DND-41 (cell line): ENCODE measurements at regions not wholly inside any gene's neighbourhood (a gene's known extent, or its start where the extent isn't known, plus 50 kb on each side); places are given as distances from the start of the nearest gene placed in this dataset.

ENCODE experiments used
- ATAC-seq: fragments of 200-7000 bp; cut with Tn5 transposase; 3 replicates; pipeline ENCODE4 v1.9.1; 2021; ENCODE audit warnings: low read depth; ENCODE audit not compliant: insufficient read depth
- DNase-seq: peaks from one replicate; pipeline ENCODE4 v3.0.0-alpha.2; 2020
- H2AFZ ChIP-seq: 2 replicates; pipeline ENCODE4 v1.6.0; 2012; ENCODE audit warnings: low read depth, low read length
- H3K27ac ChIP-seq: 2 replicates; pipeline ENCODE4 v1.5.1; 2012; ENCODE audit warnings: low read length, inconsistent platforms
- H3K27me3 ChIP-seq: fragments of 200-600 bp; sonication (generic); 2 replicates; pipeline ENCODE4 v1.6.0; 2012; ENCODE audit warnings: low read length, mild to moderate bottlenecking, inconsistent platforms; ENCODE audit not compliant: insufficient read depth, poor library complexity
- H3K36me3 ChIP-seq: 2 replicates; pipeline ENCODE4 v1.5.1; 2012; ENCODE audit warnings: low read length, inconsistent platforms; ENCODE audit not compliant: insufficient read depth
- H3K4me1 ChIP-seq: 2 replicates; pipeline ENCODE4 v1.5.1; 2012; ENCODE audit warnings: mild to moderate bottlenecking, low read length; ENCODE audit not compliant: insufficient read depth
- H3K4me2 ChIP-seq: 2 replicates; pipeline ENCODE4 v1.6.0; 2012; ENCODE audit warnings: mild to moderate bottlenecking, moderate library complexity, low read length, inconsistent platforms; ENCODE audit not compliant: insufficient read depth
- H3K4me3 ChIP-seq, 2 experiments: fragments of 200-600 bp in 1 of 2; shearing (Covaris generic) in 1 of 2; 2 replicates each; pipeline ENCODE4 v1.5.1; 2012 to 2016; ENCODE audit warnings: inconsistent platforms in 2 of 2, low read length in 2 of 2, mild to moderate bottlenecking in 2 of 2, low read depth in 1 of 2, moderate library complexity in 1 of 2
- H3K79me2 ChIP-seq: 2 replicates; pipeline ENCODE4 v1.6.0; 2012; ENCODE audit warnings: low read length, inconsistent platforms; ENCODE audit not compliant: insufficient read depth
- H3K9ac ChIP-seq: 2 replicates; pipeline ENCODE4 v1.6.0; 2012; ENCODE audit warnings: low read depth, mild to moderate bottlenecking, inconsistent platforms, low read length, moderate library complexity
- H3K9me3 ChIP-seq: 2 replicates; pipeline ENCODE4 v1.5.1; 2012; ENCODE audit warnings: low read length, moderate library complexity, mild to moderate bottlenecking, inconsistent platforms; ENCODE audit not compliant: insufficient read depth, severe bottlenecking
- H4K20me1 ChIP-seq: 2 replicates; pipeline ENCODE4 v1.6.0; 2012; ENCODE audit warnings: low read length; ENCODE audit not compliant: insufficient read depth
- CTCF ChIP-seq: IDR thresholded peaks from 2 replicates; pipeline ENCODE4 v1.5.1; 2012; ENCODE audit warnings: borderline replicate concordance, low read length, moderate library complexity, mild to moderate bottlenecking; ENCODE audit not compliant: poor library complexity, severe bottlenecking; ENCODE audit errors: extremely low read depth
- EZH2 ChIP-seq: IDR thresholded peaks from 3 replicates; pipeline ENCODE4 v1.6.1; 2012; ENCODE audit warnings: borderline replicate concordance, low read depth, mild to moderate bottlenecking, moderate library complexity, low read length, inconsistent platforms; ENCODE audit not compliant: severe bottlenecking

- no peak for TF ChIP-seq EZH2
- no peak for TF ChIP-seq CTCF
- no peak for ATAC-seq
- H3K27ac ChIP-seq: no peak overlapping the region
- H3K4me1 ChIP-seq: no peaks in the 10 kb centered on the region
- H4K20me1 ChIP-seq: no peaks in the 10 kb centered on the region
- H3K4me2 ChIP-seq: no peak overlapping the region
- no peak overlapping the region for H3K9ac ChIP-seq
- H3K9me3 ChIP-seq: no peaks in the 10 kb centered on the region
- H3K79me2 ChIP-seq: no peaks in the 10 kb centered on the region
- H3K4me3 ChIP-seq: no peak overlapping the region
- no peak for DNase-seq
- H2AFZ ChIP-seq: no peak overlapping the region
- no peaks in the 10 kb centered on the region for H3K27me3 ChIP-seq
- H3K36me3 ChIP-seq: no peaks in the 10 kb centered on the region
These were observed 78.7 kb upstream of the CXCL12 start for GRCh38 chr10:44463511-44464121.

DNA sequence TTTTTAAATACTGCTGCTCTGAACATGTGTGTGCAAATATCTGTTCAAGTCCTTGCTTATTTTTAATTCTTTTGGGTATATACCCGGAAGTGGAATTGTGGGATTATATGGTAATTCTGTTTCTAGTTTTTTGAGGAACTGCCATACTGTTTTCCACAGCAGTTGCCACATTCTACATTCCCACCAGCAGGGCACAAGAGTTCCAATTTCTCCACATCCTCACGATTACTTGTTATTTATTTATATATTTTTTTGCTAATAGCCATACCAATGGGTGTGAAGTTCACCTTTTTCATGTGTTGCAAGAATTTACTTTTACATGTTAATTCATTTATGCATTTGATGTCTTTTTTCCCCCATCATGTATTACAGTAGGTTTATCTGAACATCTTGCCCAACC lies 79.6 kb upstream of the CXCL12 start:
- no peak for ATAC-seq
- no peak overlapping the region for H3K27ac ChIP-seq

GRCh38 chr10:44465401-44466115 lies 80.7 kb upstream of the CXCL12 start:
- Histone ChIP-seq H3K36me3 (no peaks in the 10 kb centered on the region), H3K4me2 (no peak overlapping the region), H2AFZ (no peak overlapping the region), H3K27ac (no peak overlapping the region), H4K20me1 (no peaks in the 10 kb centered on the region), H3K9ac (no peak overlapping the region), H3K9me3 (no peaks in the 10 kb centered on the region), H3K27me3 (no peaks in the 10 kb centered on the region), H3K4me1 (no peaks in the 10 kb centered on the region), H3K79me2 (no peaks in the 10 kb centered on the region), H3K4me3 (no peak overlapping the region)
- TF ChIP-seq CTCF: no peak
- TF ChIP-seq EZH2: no peak
- ATAC-seq (no peak), DNase-seq (no peak)

More for the DNA sequence above, 79.6 kb upstream of the CXCL12 start:
- Histone ChIP-seq H4K20me1 (no peaks in the 10 kb centered on the region), H3K9ac (no peak overlapping the region), H3K4me2 (no peak overlapping the region), H3K4me1 (no peaks in the 10 kb centered on the region), H2AFZ (no peak overlapping the region), H3K27me3 (no peaks in the 10 kb centered on the region), H3K4me3 (no peak overlapping the region), H3K36me3 (no peaks in the 10 kb centered on the region), H3K79me2 (no peaks in the 10 kb centered on the region), H3K9me3 (no peaks in the 10 kb centered on the region)
- TF ChIP-seq EZH2 (no peak), CTCF (no peak)
- DNase-seq: no peak

DNA sequence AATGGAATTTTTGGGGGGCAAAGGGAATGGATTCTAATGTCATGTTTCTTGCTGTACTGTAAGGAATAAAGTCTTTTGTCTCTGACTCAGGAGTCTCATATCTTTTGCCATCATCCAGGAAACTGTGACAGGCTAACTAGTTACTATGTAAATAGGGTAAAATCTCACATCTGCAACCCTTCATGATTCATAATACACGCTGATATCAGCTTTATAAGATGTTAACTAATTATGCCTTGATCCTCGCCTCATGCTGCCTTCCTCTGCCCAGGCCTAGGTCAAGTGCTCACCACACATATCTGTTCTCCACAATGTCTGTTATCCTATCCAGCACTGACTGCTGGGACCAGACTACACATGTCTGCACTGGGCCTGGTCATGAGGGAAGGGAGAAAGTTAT lies 81.3 kb upstream of the CXCL12 start:
- Histone ChIP-seq H3K4me1 (no peaks in the 10 kb centered on the region), H3K4me2 (no peak overlapping the region), H3K27me3 (no peaks in the 10 kb centered on the region), H4K20me1 (no peaks in the 10 kb centered on the region), H3K36me3 (no peaks in the 10 kb centered on the region), H3K9ac (no peak overlapping the region), H3K4me3 (no peak overlapping the region), H3K9me3 (no peaks in the 10 kb centered on the region), H3K79me2 (no peaks in the 10 kb centered on the region), H2AFZ (no peak overlapping the region), H3K27ac (no peak overlapping the region)
- DNase-seq: no peak
- no peak for TF ChIP-seq CTCF
- no peak for TF ChIP-seq EZH2
- ATAC-seq: no peak
